Left ventricle myocardium inferior (tissue), 1 donor: ENCODE measurements at regions not wholly inside any gene's neighbourhood (a gene's known extent, or its start where the extent isn't known, plus 50 kb on each side); places are given as distances from the start of the nearest gene placed in this dataset.

Experiments
- DNase-seq: peaks from one replicate; pipeline ENCODE4 v3.0.0-alpha.2; 2020
- H3K27ac ChIP-seq: fragments of 200-600 bp; replicated peaks from 2 replicates; pipeline ENCODE4 v1.8.0; 2021
- H3K27me3 ChIP-seq: fragments of 200-600 bp; 2 replicates; pipeline ENCODE4 v1.8.0; 2021; ENCODE audit warnings: low read depth
- H3K36me3 ChIP-seq: fragments of 200-600 bp; 2 replicates; pipeline ENCODE4 v1.8.0; 2021
- H3K4me1 ChIP-seq: fragments of 200-600 bp; 2 replicates; pipeline ENCODE4 v1.8.0; 2021
- H3K4me3 ChIP-seq: fragments of 200-600 bp; 2 replicates; pipeline ENCODE4 v1.8.0; 2021; ENCODE audit warnings: mild to moderate bottlenecking, moderate library complexity
- H3K9me3 ChIP-seq: fragments of 200-600 bp; replicated peaks from 2 replicates; pipeline ENCODE4 v1.8.0; 2021
- CTCF ChIP-seq: fragments of 200-600 bp; IDR thresholded peaks from 2 replicates; pipeline ENCODE4 v1.8.0; 2021; ENCODE audit warnings: antibody characterized with exemption, mild to moderate bottlenecking, borderline replicate concordance
- intact Hi-C: fragments of 100-400 bp; cut with micrococcal nuclease; formaldehyde crosslinking; loops from one replicate; pipeline ENCODE4 v1.11.0; 2022
- donor health status: DM: no; HTN: yes; CAD: no; lungs with severe emphysema.

- no peaks in the 10 kb centered on the region for H3K4me1 ChIP-seq
- TF ChIP-seq CTCF, result no peak
Measured at GRCh38 chr4:187059021-187059420, 335.4 kb upstream of the FAT1 start.

GRCh38 chr4:187059895-187060294 lies 336.2 kb upstream of the FAT1 start:
- TF ChIP-seq CTCF, result no peak
- intact Hi-C loops, result no loop called here
- Histone ChIP-seq H3K27me3 (no peaks in the 10 kb centered on the region), H3K4me1 (no peaks in the 10 kb centered on the region), H3K9me3 (no peaks in the 10 kb centered on the region), H3K4me3 (no peak overlapping the region), H3K36me3 (no peaks in the 10 kb centered on the region), H3K27ac (no peak overlapping the region)
- no peak for DNase-seq

More at GRCh38 chr4:187059021-187059420, 335.4 kb upstream of the FAT1 start:
- H3K4me3 ChIP-seq, result no peak overlapping the region
- no peaks in the 10 kb centered on the region for H3K27me3 ChIP-seq
- no peak for DNase-seq
- H3K9me3 ChIP-seq, result no peaks in the 10 kb centered on the region
- H3K36me3 ChIP-seq, result no peaks in the 10 kb centered on the region
- intact Hi-C loops, result no loop called here
- H3K27ac ChIP-seq, result no peak overlapping the region

GRCh38 chr4:187060551-187060950 lies 336.9 kb upstream of the FAT1 start:
- Histone ChIP-seq H3K27me3 (no peaks in the 10 kb centered on the region), H3K9me3 (no peaks in the 10 kb centered on the region), H3K27ac (no peak overlapping the region), H3K36me3 (no peaks in the 10 kb centered on the region), H3K4me3 (no peak overlapping the region), H3K4me1 (no peaks in the 10 kb centered on the region)
- no peak for DNase-seq
- intact Hi-C loops, result no loop called here
- TF ChIP-seq CTCF, result no peak

GRCh38 chr4:187063251-187063650 lies 339.6 kb upstream of the FAT1 start:
- Histone ChIP-seq H3K36me3 (no peaks in the 10 kb centered on the region), H3K27ac (no peak overlapping the region), H3K4me3 (no peak overlapping the region), H3K4me1 (no peaks in the 10 kb centered on the region), H3K9me3 (no peaks in the 10 kb centered on the region), H3K27me3 (no peaks in the 10 kb centered on the region)
- TF ChIP-seq CTCF, result no peak
- intact Hi-C loops, result no loop called here
- DNase-seq, result no peak

GRCh38 chr4:187064033-187064432 lies 340.4 kb upstream of the FAT1 start:
- Histone ChIP-seq H3K4me1 (no peaks in the 10 kb centered on the region), H3K9me3 (no peaks in the 10 kb centered on the region), H3K36me3 (no peaks in the 10 kb centered on the region), H3K27me3 (no peaks in the 10 kb centered on the region), H3K27ac (no peak overlapping the region), H3K4me3 (no peak overlapping the region)
- intact Hi-C loops, result no loop called here
- DNase-seq, result no peak
- TF ChIP-seq CTCF, result no peak

GRCh38 chr4:187065396-187065795 lies 341.7 kb upstream of the FAT1 start:
- no peak for TF ChIP-seq CTCF
- H3K27ac ChIP-seq, result no peak overlapping the region
- H3K9me3 ChIP-seq, result no peaks in the 10 kb centered on the region
- DNase-seq, result no peak
- intact Hi-C loops, result no loop called here
- peaks cover 11% of the 10 kb centered on the region for H3K27me3 ChIP-seq
- H3K36me3 ChIP-seq, result no peaks in the 10 kb centered on the region
- H3K4me1 ChIP-seq, result no peaks in the 10 kb centered on the region
- no peak overlapping the region for H3K4me3 ChIP-seq
